AG09309 (cell line): ENCODE measurements at regions not wholly inside any gene's neighbourhood (a gene's known extent, or its start where the extent isn't known, plus 50 kb on each side); places are given as distances from the start of the nearest gene placed in this dataset.
A peak's percentile ranks its signal among the peaks of the same experiment; 100 is the strongest.

Source experiments
- DNase-seq: peaks from one replicate; pipeline ENCODE4 v3.0.0-alpha.2; 2010; ENCODE audit warnings: low read depth
- H3K4me3 ChIP-seq: 2 replicates; pipeline ENCODE4 v1.5.1; 2011; ENCODE audit warnings: mild to moderate bottlenecking, low read depth, low read length, moderate library complexity; ENCODE audit not compliant: control insufficient read depth
- TF ChIP-seq, protein P1 (sequence below): IDR thresholded peaks from 2 replicates; pipeline ENCODE4 v1.5.1; 2011; ENCODE audit warnings: mild to moderate bottlenecking, low read depth, low read length, inconsistent platforms; ENCODE audit not compliant: insufficient read depth, control insufficient read depth; ENCODE audit errors: missing control alignments

DNA sequence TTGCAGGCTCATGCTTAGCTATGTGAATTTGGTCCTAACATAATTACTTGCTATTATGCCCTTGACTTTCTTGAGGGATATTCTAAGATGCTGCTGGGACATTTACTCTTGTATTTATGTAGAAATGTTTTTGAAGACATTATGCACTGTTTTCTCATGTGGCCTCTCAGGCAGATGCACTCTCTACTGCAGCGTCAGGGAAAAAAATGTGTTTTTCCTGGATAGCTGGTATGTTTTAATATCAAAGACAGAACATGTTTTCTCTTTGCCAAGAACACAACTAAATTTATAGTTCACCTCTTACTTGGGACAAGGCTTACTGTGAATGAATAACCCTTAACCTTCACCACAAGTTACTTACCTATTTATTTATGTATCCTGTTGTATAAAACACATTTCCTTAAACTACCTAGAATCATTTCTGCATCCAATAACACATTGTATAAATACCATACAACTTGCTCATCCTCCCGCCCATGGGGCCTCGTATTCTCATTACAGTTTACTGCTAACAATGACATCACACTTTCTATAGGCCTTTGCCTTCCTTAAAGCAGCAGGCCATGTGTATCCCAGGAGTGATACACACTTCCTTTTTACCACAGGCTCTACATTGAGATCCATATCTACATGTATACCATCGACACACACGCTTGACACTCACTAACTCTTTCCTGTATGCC is 178.7 kb downstream of the SLIT2 start:
- H3K4me3 ChIP-seq: no peak overlapping the region
- TF ChIP-seq, protein P1, sequence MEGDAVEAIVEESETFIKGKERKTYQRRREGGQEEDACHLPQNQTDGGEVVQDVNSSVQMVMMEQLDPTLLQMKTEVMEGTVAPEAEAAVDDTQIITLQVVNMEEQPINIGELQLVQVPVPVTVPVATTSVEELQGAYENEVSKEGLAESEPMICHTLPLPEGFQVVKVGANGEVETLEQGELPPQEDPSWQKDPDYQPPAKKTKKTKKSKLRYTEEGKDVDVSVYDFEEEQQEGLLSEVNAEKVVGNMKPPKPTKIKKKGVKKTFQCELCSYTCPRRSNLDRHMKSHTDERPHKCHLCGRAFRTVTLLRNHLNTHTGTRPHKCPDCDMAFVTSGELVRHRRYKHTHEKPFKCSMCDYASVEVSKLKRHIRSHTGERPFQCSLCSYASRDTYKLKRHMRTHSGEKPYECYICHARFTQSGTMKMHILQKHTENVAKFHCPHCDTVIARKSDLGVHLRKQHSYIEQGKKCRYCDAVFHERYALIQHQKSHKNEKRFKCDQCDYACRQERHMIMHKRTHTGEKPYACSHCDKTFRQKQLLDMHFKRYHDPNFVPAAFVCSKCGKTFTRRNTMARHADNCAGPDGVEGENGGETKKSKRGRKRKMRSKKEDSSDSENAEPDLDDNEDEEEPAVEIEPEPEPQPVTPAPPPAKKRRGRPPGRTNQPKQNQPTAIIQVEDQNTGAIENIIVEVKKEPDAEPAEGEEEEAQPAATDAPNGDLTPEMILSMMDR: no peak
- DNase-seq: no peak

DNA sequence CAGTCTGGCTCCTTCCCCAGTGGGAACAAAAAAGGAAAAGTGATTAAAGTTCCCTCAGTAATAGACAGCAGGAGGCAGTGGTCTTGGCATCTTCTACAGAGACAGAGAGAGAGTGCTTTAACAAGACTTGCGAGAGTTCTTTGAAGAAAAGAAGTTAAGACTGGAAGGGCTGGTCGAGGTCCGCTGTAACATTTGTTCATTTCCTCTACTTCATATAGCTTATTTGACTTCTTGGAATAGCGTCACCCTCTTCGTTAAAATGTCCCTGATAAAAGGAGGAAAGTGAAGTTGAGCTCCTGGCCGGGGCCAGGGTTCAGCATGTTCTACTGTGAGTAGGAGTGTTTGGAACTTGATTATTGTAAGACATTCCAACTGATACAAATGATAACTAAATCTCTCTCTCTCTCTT is 179.8 kb downstream of the SLIT2 start:
- DNase-seq: no peak
- no peak overlapping the region for H3K4me3 ChIP-seq
- TF ChIP-seq, protein P1: no peak

DNA sequence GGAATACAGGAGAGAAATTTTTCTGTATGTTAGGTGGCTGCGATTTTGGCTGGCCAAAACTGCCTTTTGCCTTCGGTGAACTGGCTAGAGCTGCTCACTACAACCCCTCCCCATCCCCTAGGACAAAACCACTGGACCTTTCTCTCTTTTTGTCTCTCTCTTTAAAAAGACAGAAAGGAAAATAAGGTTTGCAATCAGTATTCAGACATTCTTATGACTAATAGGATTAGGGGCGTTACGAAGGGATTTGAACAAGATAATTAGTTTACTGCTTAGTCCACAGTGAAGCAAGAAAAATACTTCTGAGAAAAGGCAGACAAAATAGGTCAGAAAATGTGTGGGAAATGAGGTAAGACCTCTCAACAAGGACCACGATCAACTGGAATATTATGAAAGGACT is 180.4 kb downstream of the SLIT2 start:
- peak; percentile 43 for DNase-seq
- no peak overlapping the region for H3K4me3 ChIP-seq
- TF ChIP-seq, protein P1: no peak

DNA sequence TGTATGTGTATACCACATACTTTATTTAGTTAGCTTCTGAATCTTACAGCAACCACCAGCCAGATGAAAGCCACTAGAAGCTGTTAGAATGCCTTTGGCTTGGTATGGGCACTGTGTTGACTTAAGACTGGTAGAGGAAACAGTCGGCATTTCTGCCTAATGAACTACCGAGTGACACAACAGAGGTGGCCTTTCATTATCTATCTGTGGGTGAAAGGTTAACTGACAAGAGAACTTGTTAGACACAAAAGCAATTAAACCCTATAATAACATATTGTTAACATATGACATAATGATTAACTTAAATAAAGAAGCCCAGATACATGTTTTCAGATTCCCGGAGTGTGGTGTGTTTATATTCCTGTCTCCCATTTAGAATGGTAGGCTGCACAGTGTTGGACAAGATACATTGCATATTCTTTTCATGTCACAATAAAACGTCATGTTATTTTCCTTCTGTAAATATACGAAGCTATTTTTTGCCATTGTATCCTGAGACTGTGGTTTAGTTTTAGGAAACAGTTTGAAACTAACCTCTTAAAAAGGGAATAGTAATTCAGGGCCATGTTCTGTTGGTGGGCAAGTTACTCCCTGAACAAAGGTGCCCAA is 181.5 kb downstream of the SLIT2 start:
- TF ChIP-seq, protein P1: no peak
- DNase-seq: no peak
- H3K4me3 ChIP-seq: no peak overlapping the region

DNA sequence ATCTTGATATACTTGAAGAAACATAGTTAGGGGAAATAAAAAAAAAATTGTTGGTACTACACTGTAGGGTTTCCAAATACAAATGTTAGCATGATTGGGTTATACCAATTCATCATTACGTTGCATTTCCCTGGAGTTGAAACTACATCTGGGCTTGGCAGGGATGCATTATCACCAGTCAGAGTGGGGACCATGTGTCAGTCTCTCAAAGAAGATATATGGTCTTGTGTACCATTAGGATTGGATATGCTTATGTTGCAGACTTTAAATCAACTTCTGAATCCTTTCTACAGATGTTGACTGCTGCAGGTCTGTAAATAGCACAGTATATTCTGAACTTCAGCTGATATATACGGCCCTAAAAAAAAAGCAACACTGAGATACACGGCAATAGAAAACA is 188.5 kb downstream of the SLIT2 start:
- DNase-seq: no peak
- no peak overlapping the region for H3K4me3 ChIP-seq
- TF ChIP-seq, protein P1: no peak

DNA sequence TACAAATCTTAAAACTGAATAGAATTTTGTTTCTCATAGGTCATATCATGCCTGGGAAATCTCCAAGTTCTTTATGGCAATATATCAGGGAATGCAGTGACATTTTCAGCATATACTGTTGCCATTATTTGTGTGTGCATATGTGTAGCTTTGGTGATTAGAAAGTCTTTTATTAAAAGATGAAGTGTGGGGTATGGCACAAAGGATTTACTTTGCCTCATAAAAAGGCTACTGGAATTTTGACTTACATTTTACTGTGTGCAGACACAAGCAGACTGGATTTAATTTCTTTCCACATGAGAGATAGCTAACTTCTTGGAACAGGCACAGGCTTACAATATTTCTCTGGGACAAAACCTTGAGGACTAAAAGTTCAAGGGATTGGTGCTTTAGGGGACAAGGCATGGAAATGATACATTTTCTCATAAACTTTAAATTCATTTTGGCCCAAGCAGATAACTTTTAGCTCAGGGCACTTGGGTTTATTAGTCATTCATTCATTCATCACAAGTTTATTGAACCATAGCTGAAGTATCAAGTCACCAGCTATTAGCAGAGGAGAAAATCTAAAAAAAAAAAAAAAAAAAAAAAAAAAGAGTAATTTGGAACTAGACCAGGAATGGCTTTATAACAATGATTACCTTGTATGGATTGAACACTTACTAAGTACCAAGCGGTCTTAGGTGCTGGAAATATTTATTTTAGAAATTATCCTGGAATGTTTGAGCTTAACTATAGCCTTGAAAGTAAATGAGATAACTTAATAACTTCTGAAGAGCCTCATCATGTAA is 191.5 kb downstream of the SLIT2 start:
- H3K4me3 ChIP-seq: no peak overlapping the region
- TF ChIP-seq, protein P1: no peak
- no peak for DNase-seq
